Neural crest cell (in vitro differentiated cells): ENCODE measurements at regions not wholly inside any gene's neighbourhood (a gene's known extent, or its start where the extent isn't known, plus 50 kb on each side); places are given as distances from the start of the nearest gene placed in this dataset.

ENCODE experiments used
- DNase-seq: peaks from one replicate; pipeline ENCODE4 v3.0.0; 2021; ENCODE audit warnings: low read depth, mixed read lengths, low spot score
- H3K27ac Mint-ChIP-seq: one replicate; pipeline ENCODE4 v1.8.0; 2021; ENCODE audit warnings: mild to moderate bottlenecking, mixed read lengths; ENCODE audit not compliant: unreplicated experiment
- H3K27me3 Mint-ChIP-seq: 2 replicates; pipeline ENCODE4 v1.8.0; 2021; ENCODE audit warnings: low read depth, mild to moderate bottlenecking, mixed read lengths
- H3K36me3 Mint-ChIP-seq: 2 replicates; pipeline ENCODE4 v1.8.0; 2021; ENCODE audit warnings: low read depth, mild to moderate bottlenecking, mixed read lengths
- H3K4me1 Mint-ChIP-seq: 2 replicates; pipeline ENCODE4 v1.8.0; 2021; ENCODE audit warnings: mixed read lengths
- H3K4me3 Mint-ChIP-seq: one replicate; pipeline ENCODE4 v1.8.0; 2021; ENCODE audit warnings: mild to moderate bottlenecking, mixed read lengths
- H3K9me3 Mint-ChIP-seq: 2 replicates; pipeline ENCODE4 v1.8.0; 2021; ENCODE audit warnings: mixed read lengths
- CTCF ChIP-seq: fragments of 200-600 bp; sonication (generic); conservative IDR thresholded peaks from 2 replicates; pipeline ENCODE4 v1.5.0; 2021; ENCODE audit warnings: antibody characterized with exemption, mild to moderate bottlenecking

- TF ChIP-seq CTCF = no peak
- no peak overlapping the region for H3K4me3 Mint-ChIP-seq
- DNase-seq = no peak
- peaks cover 15% of the 10 kb centered on the region for H3K4me1 Mint-ChIP-seq
- no peaks in the 10 kb centered on the region for H3K27me3 Mint-ChIP-seq
- no peaks in the 10 kb centered on the region for H3K9me3 Mint-ChIP-seq
- no peaks in the 10 kb centered on the region for H3K36me3 Mint-ChIP-seq
- H3K27ac Mint-ChIP-seq = no peak overlapping the region
Observed at GRCh38 chr10:44177610-44178009, 207.3 kb downstream of the CXCL12 start.

GRCh38 chr10:44176311-44176710 lies 208.6 kb downstream of the CXCL12 start:
- H3K27me3 Mint-ChIP-seq = no peaks in the 10 kb centered on the region
- H3K4me1 Mint-ChIP-seq = peaks cover 15% of the 10 kb centered on the region
- no peak for TF ChIP-seq CTCF
- no peaks in the 10 kb centered on the region for H3K9me3 Mint-ChIP-seq
- DNase-seq = no peak
- H3K4me3 Mint-ChIP-seq = no peak overlapping the region
- H3K27ac Mint-ChIP-seq = no peak overlapping the region
- H3K36me3 Mint-ChIP-seq = no peaks in the 10 kb centered on the region

- no peak for TF ChIP-seq CTCF
- H3K27me3 Mint-ChIP-seq = no peaks in the 10 kb centered on the region
- no peak overlapping the region for H3K4me3 Mint-ChIP-seq
- DNase-seq = no peak
- H3K27ac Mint-ChIP-seq = no peak overlapping the region
- H3K4me1 Mint-ChIP-seq = peaks cover 9% of the 10 kb centered on the region
- H3K9me3 Mint-ChIP-seq = no peaks in the 10 kb centered on the region
- H3K36me3 Mint-ChIP-seq = no peaks in the 10 kb centered on the region
Observed at GRCh38 chr10:44173608-44173894, 211.3 kb downstream of the CXCL12 start.

- Mint-ChIP-seq H3K4me3 (no peak overlapping the region), H3K27ac (no peak overlapping the region), H3K36me3 (no peaks in the 10 kb centered on the region), H3K4me1 (peaks cover 5% of the 10 kb centered on the region), H3K27me3 (no peaks in the 10 kb centered on the region), H3K9me3 (no peaks in the 10 kb centered on the region)
- TF ChIP-seq CTCF = no peak
- no peak for DNase-seq
Observed at GRCh38 chr10:44172883-44173607, 211.9 kb downstream of the CXCL12 start.

- Mint-ChIP-seq H3K4me3 (no peak overlapping the region), H3K9me3 (peaks cover 3% of the 10 kb centered on the region), H3K27me3 (no peaks in the 10 kb centered on the region), H3K27ac (no peak overlapping the region), H3K36me3 (no peaks in the 10 kb centered on the region), H3K4me1 (peaks cover 12% of the 10 kb centered on the region)
- DNase-seq = no peak
- no peak for TF ChIP-seq CTCF
Observed at GRCh38 chr10:44171765-44172164, 213.1 kb downstream of the CXCL12 start.
